ENCODE measurements at regions not wholly inside any gene's neighbourhood (a gene's known extent, or its start where the extent isn't known, plus 50 kb on each side); places are given as distances from the start of the nearest gene placed in this dataset.

GRCh38 chr2:34705551-34706247 lies 1106.6 kb upstream of the FAM98A start:
- TF ChIP-seq, protein P1, sequence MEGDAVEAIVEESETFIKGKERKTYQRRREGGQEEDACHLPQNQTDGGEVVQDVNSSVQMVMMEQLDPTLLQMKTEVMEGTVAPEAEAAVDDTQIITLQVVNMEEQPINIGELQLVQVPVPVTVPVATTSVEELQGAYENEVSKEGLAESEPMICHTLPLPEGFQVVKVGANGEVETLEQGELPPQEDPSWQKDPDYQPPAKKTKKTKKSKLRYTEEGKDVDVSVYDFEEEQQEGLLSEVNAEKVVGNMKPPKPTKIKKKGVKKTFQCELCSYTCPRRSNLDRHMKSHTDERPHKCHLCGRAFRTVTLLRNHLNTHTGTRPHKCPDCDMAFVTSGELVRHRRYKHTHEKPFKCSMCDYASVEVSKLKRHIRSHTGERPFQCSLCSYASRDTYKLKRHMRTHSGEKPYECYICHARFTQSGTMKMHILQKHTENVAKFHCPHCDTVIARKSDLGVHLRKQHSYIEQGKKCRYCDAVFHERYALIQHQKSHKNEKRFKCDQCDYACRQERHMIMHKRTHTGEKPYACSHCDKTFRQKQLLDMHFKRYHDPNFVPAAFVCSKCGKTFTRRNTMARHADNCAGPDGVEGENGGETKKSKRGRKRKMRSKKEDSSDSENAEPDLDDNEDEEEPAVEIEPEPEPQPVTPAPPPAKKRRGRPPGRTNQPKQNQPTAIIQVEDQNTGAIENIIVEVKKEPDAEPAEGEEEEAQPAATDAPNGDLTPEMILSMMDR (IDR thresholded peaks at IDR 0.05), result no peak
- TF ChIP-seq POLR2A (IDR thresholded peaks at IDR 0.05) (no peak), EP300 (IDR thresholded peaks at IDR 0.05) (no peak)

All from tibial nerve (tissue), 4 donors.